CD4-positive, alpha-beta T cell treated with Interleukin-2 at 100 ng/mL for 4 hours (primary cell): ENCODE measurements at regions not wholly inside any gene's neighbourhood (a gene's known extent, or its start where the extent isn't known, plus 50 kb on each side); places are given as distances from the start of the nearest gene placed in this dataset.

Source experiments
- DNase-seq: peaks from one replicate; pipeline ENCODE4 v3.0.0-alpha.2; 2020; ENCODE audit warnings: low spot score

DNA sequence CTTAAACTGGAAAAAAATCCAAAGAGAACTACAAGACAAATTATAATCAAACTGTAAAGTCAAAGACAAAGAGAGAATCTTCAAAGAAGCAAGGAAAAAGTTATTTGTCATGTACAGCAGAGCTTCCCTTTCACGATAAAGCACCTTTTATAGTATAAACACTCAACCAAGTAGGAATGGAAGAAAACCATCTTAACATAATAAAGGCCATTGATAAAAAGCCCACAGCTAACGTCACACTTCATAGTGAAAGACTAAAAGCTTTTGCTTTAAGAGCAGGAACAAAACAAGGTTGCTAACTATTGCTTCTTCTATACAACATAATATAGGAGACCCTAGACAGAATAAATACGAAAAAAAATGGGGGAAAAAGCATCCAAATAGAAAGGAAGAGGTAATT, 595.7 kb upstream of the POU3F4 start:
- DNase-seq, result no peak

DNA sequence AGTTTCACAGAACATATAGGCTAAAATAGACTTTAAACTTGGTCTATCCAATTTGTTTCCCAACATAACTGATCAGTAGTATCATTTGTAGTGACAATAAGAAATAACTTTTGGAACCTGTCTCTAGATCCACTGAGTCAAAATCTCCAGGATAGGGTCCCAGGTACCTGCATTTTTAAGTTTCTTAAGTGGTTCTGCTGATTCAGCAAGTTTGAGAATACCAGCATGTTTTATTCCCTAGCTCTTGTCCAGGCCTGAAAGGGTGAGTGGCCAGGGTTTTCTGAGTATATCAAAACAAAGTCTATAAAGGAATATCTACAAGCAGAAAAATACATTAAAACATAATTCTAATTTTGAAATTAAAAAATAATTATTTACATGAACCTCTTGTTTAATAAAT, 573.1 kb upstream of the POU3F4 start:
- no peak for DNase-seq

DNA sequence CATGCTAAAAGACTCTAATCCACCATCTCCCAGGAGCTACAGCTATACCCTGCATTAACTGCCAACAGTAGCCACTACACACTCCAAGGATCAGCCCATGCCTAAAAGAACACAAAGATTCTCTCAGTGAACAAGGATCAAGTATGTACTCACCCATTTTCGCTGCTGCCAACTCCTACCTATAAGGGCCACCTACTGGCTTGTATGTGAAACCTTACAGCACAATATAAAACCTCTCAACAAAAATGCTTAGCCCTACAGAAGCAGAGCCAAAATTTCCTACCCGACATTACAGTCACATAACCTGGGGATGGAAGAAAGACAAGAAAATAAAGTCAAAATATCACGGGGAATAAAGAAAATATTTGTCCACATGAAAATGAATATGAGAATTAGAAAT, 562.8 kb upstream of the POU3F4 start:
- DNase-seq, result no peak

DNA sequence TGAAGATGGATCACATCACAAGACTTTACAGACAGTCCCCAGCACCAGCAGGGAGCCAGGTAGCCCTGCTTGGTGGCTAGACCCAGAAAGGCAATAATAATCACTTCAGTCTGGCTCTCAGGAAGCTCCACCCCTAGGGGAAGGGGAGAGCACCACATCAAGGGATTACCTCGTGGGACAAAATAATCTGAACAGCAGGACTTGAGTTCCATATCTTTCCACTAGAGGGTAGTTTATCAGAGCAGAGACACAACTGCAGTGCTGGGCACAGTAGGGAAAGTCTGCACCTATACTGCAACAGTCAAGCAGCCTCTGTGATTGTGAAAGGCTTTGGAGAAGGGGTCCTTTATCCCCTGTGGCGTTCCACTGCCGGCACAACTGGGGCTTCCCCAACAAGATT, 547.0 kb upstream of the POU3F4 start:
- no peak for DNase-seq

DNA sequence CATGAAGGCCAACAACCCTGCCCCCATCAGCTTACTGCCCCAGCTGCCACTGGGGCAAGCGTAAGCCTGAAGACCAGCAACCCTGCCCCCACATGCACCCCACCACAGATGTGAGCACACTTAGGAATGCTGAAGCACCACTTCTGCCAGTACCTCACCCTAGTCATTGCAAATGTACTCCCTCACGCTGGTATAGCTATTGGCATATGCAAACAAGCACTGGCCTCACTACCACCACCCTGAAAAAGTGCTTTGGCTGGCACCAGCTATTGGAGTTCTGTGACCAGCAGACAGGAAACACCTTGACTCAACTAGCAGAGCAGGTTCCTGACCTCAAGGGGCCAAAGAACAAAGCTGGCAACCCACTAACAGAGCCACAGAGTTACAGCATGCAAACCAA, 534.4 kb upstream of the POU3F4 start:
- DNase-seq, result no peak

DNA sequence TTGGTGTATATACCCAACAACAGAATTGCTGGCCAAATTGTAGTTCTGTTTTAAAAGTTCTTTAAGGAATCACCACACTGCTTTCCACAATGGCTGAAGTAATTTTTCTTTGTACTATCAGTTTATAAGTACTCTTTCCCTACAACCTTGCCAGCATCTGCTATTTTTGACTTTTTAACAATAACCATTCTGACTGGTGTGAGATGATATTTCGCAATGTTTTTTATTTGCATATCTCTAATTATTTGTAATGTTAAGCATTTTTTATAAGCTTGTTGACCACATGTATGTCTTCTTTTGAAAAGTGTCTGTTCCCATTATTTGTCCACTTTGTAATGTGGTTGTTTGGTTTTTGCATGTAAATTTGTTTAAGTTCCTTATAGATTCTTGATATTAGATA, 509.9 kb upstream of the POU3F4 start:
- DNase-seq, result no peak

DNA sequence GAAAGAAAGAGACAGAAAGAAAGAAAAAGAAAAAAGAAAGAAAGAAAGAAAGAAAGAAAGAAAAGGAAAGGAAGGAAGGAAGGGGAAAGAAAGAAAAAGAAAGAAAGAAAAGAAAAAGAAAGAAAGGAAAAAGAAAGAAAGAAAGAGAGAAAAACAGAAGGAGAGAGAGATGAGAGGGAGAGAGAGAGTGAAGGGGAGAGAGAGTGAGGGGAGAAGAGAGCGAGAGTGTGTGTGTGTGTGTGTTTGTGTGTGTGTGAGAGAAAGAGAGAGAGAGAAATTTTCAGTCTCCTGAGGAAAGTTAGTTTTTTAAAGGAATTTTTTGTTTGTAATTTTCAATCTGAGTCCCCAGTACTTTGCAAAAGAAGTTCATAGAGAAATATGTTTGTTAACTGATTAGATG, 504.1 kb upstream of the POU3F4 start:
- DNase-seq, result no peak

DNA sequence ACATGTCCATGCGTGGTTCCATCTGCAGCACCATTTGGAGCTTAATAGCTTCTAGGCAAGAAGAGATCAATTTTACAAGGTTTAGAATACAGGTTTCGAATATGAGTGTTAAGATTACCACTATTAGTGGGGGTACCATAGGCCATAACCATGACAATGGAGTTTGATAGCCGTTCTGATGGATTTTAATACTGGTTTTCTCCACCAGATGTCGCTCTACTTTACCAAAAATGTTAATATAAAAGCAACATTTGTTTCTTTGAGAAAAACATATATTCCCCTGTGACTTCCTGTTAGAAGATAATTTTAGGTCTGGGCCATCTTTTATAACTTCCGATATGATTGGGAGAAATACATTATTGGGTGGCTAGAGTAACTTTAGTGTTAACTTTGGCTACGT, 499.7 kb upstream of the POU3F4 start:
- DNase-seq, result peak; percentile 0

DNA sequence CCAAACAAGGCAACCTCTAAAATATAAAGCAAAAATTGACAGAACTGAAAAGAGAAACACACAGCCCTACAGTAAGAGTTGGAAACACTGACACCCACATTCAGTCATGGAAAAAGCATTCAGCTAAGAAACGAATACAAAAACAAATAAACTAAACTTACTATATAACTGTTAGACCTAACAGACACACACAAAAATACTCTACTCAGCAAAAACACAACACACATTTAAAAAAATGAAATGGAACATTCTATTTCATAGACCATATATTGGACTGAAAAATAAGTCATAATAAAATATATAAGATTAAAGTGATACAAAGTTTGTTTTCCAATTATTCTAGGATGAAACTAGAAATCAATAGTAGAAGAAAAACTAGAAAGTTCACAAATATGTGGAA, 488.8 kb upstream of the POU3F4 start:
- no peak for DNase-seq

DNA sequence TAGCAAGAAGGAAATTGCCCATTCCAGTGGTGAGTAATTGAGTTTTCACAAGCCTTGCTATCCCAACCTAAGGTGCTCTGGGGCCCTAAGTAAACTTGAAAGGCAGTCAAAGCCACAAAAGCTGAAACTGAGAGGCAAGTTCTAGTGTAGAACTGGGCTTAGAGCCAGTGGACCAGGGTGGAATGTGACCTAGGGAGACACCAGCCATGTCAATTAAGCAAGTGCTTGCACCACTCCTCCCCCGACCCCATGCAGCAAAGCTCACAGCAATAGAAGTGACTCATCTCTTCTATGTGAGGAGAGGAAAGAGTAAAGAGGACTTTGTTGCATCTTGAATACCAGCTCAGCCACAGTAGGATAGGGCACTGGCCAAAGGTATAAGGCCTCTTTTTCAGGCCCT, 486.1 kb upstream of the POU3F4 start:
- no peak for DNase-seq
